HG02938 (cell line): ENCODE measurements at regions not wholly inside any gene's neighbourhood (a gene's known extent, or its start where the extent isn't known, plus 50 kb on each side); places are given as distances from the start of the nearest gene placed in this dataset.
"Not testable (repeated sequence)": the region's sequence is repeated elsewhere in the genome, so short reads cannot be mapped to it uniquely, and the experiment has no call there.

ENCODE experiments used
- ATAC-seq: cut with Tn5 transposase; IDR thresholded peaks from one replicate; pipeline ENCODE4 v1.9.1; 2021; ENCODE audit warnings: mild to moderate bottlenecking, moderate library complexity; ENCODE audit not compliant: unreplicated experiment

- no peak for ATAC-seq
Observed at GRCh38 chr16:26708428-26708827, 358.3 kb upstream of the C16orf82 start.

- ATAC-seq: no peak
Observed at GRCh38 chr16:26709175-26709574, 357.6 kb upstream of the C16orf82 start.

- no peak for ATAC-seq
Observed at GRCh38 chr16:26709754-26710153, 357.0 kb upstream of the C16orf82 start.

GRCh38 chr16:26710450-26710849 lies 356.3 kb upstream of the C16orf82 start:
- ATAC-seq: no peak

- no peak for ATAC-seq
Observed at GRCh38 chr16:26712876-26713275, 353.9 kb upstream of the C16orf82 start.

GRCh38 chr16:26715969-26716368 lies 350.8 kb upstream of the C16orf82 start:
- no peak for ATAC-seq

- ATAC-seq: no peak
Observed at GRCh38 chr16:26717826-26718225, 348.9 kb upstream of the C16orf82 start.

GRCh38 chr16:26721290-26721689 lies 345.4 kb upstream of the C16orf82 start:
- ATAC-seq: no peak

GRCh38 chr16:26721957-26722356 lies 344.8 kb upstream of the C16orf82 start:
- ATAC-seq: not testable (repeated sequence)

- ATAC-seq: no peak
Observed at GRCh38 chr16:26724189-26724588, 342.5 kb upstream of the C16orf82 start.

- no peak for ATAC-seq
Observed at GRCh38 chr16:26727848-26728247, 338.9 kb upstream of the C16orf82 start.

GRCh38 chr16:26729951-26730541 lies 336.7 kb upstream of the C16orf82 start:
- ATAC-seq: no peak

- no peak for ATAC-seq
Observed at GRCh38 chr16:26731729-26732128, 335.0 kb upstream of the C16orf82 start.

- ATAC-seq: no peak
Observed at GRCh38 chr16:26733710-26734109, 333.0 kb upstream of the C16orf82 start.

GRCh38 chr16:26735521-26735920 lies 331.2 kb upstream of the C16orf82 start:
- ATAC-seq: no peak

GRCh38 chr16:26736084-26736483 lies 330.6 kb upstream of the C16orf82 start:
- ATAC-seq: no peak

GRCh38 chr16:26740771-26741170 lies 326.0 kb upstream of the C16orf82 start:
- ATAC-seq: no peak

GRCh38 chr16:26742040-26742439 lies 324.7 kb upstream of the C16orf82 start:
- no peak for ATAC-seq

- ATAC-seq: no peak
Observed at GRCh38 chr16:26744430-26744829, 322.3 kb upstream of the C16orf82 start.

- ATAC-seq: no peak
Observed at GRCh38 chr16:26747760-26748159, 319.0 kb upstream of the C16orf82 start.

GRCh38 chr16:26749072-26749471 lies 317.7 kb upstream of the C16orf82 start:
- no peak for ATAC-seq

GRCh38 chr16:26752166-26752565 lies 314.6 kb upstream of the C16orf82 start:
- ATAC-seq: no peak

GRCh38 chr16:26756633-26757032 lies 310.1 kb upstream of the C16orf82 start:
- ATAC-seq: no peak
